Fibroblast of gingiva (primary cell): ENCODE measurements at regions not wholly inside any gene's neighbourhood (a gene's known extent, or its start where the extent isn't known, plus 50 kb on each side); places are given as distances from the start of the nearest gene placed in this dataset.

Experiments used
- DNase-seq: peaks from one replicate; pipeline ENCODE4 v3.0.0-alpha.2; 2011; ENCODE audit warnings: low read depth

- peak; percentile 80 for DNase-seq
Observed at GRCh38 chr3:28901018-28901417, 379.9 kb upstream of the RBMS3 start.

DNA sequence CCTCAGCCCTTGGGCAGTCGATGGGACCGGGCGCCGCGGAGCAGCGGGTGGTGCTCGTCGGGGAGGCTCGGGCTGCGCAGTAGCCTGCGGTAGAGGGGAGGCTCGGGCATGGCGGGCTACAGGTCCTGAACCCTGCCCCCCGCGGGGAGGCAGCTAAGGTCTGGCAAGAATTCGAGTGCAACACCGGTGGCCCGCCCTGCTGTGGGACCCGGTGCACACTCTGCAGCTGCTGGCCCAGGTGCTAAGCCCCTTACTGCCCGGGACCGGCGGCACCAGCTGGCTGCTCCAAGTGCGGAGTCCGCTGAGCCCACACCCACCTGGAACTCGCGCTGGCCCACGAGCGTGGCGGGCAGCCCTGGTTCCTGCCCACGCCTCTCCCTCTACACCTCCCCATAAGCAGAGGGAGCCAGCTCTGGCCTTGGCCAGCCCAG is 377.7 kb upstream of the RBMS3 start:
- no peak for DNase-seq

GRCh38 chr3:28905798-28906197 is 375.1 kb upstream of the RBMS3 start:
- no peak for DNase-seq

DNA sequence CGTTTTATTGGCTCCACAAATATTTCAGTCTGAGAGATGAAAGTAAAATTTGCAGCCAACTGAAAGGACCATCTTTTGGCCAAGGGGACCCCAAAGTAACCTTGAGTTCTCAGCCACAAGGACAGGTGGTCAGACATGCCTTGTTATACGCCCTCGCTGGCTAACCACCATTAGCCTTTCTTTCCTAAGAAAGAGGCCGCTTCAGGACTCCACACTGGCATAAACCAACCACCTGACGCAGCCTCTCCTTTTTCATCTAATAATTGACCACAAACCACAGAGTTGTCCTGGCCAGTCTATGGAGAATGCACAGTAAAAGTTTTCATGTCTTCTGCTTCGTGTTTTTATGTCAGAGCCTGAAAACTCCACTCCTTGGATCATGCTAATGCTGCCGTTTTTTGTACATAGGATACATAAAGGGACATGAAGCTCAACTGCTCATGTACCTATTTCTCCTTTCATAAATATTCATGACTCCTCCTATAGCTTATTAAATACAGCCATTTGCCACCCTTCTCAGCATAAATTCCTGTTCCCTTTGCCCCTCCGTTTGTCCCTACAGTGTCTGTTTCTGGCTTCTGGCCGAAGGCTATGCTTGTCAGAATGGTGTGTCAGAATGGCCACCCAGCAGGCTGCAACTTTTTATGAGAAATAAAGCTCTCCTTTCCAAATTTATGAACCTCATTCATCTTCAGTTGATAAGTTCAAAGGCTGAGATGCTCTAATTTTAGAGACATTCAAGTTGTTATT is 374.1 kb upstream of the RBMS3 start:
- DNase-seq = no peak

DNA sequence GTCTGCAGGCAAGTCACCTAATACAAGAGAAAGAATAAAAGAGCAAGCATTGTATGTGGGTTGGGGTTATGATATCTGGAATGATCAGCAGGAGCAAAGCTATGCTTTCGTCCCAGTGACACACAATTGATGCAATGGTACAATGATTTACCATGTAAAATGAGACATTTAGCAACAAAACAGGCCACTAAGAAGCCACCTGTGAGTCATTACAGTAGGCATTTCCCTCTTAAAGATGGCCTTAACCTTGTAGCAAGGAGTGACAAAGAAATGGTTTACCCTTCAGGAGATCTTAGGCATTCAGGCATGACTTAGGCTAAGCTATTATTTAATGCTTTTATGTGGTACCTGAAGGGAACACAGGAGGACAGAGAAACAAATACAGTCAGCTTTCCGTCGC is 373.3 kb upstream of the RBMS3 start:
- no peak for DNase-seq

- DNase-seq = no peak
Observed at GRCh38 chr3:28912120-28912885, 368.6 kb upstream of the RBMS3 start.

GRCh38 chr3:28915741-28916500 is 364.9 kb upstream of the RBMS3 start:
- DNase-seq = peak; percentile 70

- peak; percentile 71 for DNase-seq
Observed at GRCh38 chr3:28916713-28917499, 364.0 kb upstream of the RBMS3 start.

DNA sequence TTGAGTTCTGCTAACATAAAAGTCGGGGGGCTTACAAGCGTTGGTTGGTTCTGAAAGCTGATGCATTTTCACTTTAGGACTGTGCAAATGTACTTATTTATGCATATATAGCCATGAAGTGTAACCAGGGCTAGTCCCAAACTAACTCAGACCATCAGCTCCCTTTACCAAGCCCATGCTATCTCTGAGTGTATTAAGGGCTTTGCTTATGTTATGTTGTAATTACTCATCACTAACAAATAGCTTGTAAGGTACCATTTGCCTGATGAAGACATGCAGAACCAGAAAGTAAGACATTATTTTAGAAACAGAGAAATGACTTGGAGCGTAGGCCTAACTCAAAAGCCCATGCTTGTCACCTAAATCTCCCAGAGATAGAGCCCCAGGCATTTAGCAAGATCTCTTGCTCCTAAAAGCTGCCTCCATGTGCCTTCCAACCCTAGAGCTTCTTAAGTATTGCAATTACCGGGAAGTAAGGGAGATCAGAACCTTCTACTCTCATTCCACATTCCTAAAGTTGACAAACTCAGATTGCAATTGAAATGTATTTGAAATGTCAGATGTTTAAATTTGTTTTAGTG is 362.9 kb upstream of the RBMS3 start:
- no peak for DNase-seq

- no peak for DNase-seq
Observed at GRCh38 chr3:28922376-28922775, 358.5 kb upstream of the RBMS3 start.

- DNase-seq = no peak
Observed at GRCh38 chr3:28923994-28924393, 356.9 kb upstream of the RBMS3 start.

GRCh38 chr3:28924744-28925360 is 356.0 kb upstream of the RBMS3 start:
- peak; percentile 11 for DNase-seq

- no peak for DNase-seq
Observed at GRCh38 chr3:28933337-28933736, 347.5 kb upstream of the RBMS3 start.

GRCh38 chr3:28934126-28934813 is 346.6 kb upstream of the RBMS3 start:
- DNase-seq = no peak

- no peak for DNase-seq
Observed at GRCh38 chr3:28935146-28935545, 345.7 kb upstream of the RBMS3 start.

DNA sequence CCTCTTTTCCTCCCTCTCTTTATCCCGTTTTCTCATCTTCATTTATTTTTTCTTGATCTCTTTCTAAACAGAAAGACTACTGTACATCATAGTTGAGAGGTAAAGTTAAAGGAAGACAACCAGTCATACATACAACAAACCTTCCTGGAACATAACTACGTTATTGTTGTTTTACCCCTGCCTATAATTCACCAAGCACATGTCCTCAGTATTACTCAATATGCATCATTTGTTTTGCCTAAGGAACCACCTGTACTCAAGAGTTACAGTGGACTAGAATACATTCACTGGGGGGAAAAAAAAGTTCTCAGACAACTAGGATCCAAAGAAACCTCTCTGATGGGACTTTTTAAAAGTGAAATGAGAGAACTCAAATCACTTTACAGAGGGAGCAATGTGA is 344.7 kb upstream of the RBMS3 start:
- DNase-seq = no peak

GRCh38 chr3:28940530-28940929 is 340.3 kb upstream of the RBMS3 start:
- DNase-seq = peak; percentile 97

GRCh38 chr3:28940994-28941393 is 339.9 kb upstream of the RBMS3 start:
- DNase-seq = no peak

DNA sequence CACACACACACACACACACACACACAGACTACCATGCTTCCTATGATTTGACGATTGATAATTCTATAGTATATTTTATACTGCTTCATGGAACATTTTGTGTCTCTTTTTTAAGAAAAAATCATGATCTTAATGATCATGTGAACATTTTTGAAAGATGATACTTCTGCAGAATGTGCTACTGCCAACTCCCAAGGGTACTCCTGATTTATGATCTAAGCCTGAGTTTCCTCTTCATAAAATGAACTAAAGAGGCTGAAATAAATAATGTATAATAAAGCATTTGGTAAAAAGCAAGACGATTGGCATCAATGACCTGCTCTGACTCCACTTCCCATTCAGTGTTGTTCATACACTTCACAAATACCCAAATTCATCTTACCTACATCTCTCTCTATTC is 333.8 kb upstream of the RBMS3 start:
- DNase-seq = peak; percentile 52

DNA sequence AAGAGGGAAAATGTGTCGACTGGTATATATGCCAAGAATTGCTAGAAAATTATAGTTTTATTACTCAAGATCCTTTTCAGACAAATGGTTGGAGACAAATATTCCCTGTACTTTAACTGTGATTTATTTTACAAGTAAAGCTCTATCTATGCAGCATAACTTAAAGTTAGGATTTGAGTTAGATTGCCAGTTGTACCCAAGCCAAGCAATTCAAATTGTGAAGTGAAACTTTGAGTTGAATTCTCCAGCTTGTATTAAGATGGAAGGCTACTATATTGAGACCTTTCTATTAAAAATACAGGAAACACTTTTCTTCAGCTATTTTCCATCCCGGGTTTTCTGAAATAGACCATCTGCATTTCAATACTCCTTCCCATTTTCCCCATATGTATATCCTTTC is 333.1 kb upstream of the RBMS3 start:
- DNase-seq = no peak

DNA sequence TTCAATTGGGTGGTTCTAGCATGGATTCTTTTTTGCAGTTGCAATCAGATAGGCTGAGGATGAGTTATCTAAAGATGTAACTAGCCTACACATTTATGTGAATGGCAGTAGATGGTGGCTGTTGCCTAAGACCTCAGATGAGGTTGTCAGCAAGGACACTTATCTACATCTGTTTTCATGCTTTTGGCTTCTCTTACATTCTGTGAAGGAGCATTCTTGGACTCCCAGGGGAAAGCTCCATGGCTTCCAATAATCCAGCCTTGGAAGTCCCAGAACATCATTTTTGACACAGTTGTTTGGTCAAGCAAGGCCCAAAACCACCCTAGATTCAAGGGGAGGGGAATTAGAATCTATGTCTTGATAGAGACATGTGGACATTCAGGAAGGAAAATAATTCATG is 332.2 kb upstream of the RBMS3 start:
- DNase-seq = no peak
